ENCODE measurements at regions not wholly inside any gene's neighbourhood (a gene's known extent, or its start where the extent isn't known, plus 50 kb on each side); places are given as distances from the start of the nearest gene placed in this dataset.
"Not testable (repeated sequence)": the region's sequence is repeated elsewhere in the genome, so short reads cannot be mapped to it uniquely, and the experiment has no call there.

DNA sequence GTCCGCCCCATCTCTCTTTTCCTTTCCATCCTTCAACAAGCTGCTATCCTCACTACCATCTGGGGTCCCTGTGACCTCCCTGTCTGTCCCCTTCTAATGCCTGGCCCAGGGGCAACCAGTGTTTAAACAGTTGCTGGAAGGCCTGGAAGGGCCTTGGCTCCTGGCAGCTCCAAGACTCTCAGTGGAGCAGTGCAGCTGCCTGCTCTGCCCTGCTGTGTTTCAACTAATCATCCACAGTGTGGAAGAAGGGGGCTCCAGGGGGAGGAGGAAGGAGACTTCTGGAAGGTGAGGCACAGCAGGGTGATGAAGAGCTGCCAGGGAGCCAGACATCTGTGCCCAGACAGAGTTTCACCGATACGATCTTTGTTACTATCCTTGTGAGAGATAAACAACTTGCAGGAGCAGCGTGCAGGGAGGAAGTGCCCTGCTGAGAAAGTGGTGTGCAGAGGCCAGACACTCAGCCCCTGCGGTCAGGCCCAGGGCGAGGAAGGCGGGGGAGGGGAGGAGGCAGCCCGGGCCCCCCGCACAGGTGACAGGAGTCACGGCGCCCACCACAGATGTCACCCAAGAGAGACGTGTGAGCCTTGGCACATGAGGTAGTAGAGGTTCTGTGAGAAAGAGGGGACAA lies 1061.8 kb downstream of the BCL11B start:
- no peak for TF ChIP-seq CTCF (conservative IDR thresholded peaks at IDR 0.05; ENCODE audit: low read depth, low read length)
- no peak overlapping the region for H3K4me3 ChIP-seq (ENCODE audit: low read length)
- no peak for DNase-seq (ENCODE audit: low read depth)

DNA sequence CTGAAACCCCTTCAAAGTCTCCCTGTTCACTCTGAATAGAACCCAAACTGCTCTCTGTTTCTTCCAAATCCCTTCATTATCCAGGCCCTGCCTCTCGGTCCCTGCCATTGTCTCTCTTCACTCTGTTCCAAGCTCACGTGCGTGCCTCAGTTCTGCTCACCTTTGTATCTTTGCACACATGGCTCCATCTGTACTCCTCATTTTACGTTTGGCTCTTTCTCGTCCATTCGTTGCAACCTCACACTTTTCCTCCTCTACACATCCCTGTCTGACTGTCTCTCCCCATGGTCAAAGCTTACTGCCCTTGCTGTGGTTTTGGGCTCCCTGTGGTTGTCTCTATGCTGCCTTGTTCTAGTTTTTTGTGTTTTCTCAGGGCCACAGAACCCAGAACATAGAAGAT lies 1054.5 kb downstream of the BCL11B start:
- no peak for DNase-seq (ENCODE audit: low read depth)
- no peak overlapping the region for H3K4me3 ChIP-seq (ENCODE audit: low read length)
- no peak for TF ChIP-seq CTCF (conservative IDR thresholded peaks at IDR 0.05; ENCODE audit: low read depth, low read length)

GRCh38 chr14:98218218-98218617 lies 1053.8 kb downstream of the BCL11B start:
- no peak for DNase-seq (ENCODE audit: low read depth)
- no peak overlapping the region for H3K4me3 ChIP-seq (ENCODE audit: low read length)
- no peak for TF ChIP-seq CTCF (conservative IDR thresholded peaks at IDR 0.05; ENCODE audit: low read depth, low read length)

DNA sequence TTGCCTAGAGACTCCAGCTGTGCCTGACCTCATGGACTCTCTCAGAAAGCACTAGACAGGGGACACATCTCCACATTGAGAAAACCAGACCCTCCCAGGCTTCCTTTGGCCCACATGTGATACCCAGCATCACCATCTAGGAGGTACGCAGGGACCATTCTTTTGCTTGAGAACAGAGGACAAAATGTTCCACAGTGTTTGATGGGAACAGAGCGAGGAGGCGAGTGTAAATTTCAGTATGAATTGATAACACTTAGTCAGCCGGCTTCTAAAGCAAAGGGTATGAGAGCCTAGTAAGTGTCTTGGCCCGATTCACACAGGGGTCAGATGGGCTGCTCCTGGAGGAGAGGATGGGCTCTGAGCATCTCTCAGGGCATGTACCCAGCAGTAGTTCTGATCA lies 1052.4 kb downstream of the BCL11B start:
- no peak for TF ChIP-seq CTCF (conservative IDR thresholded peaks at IDR 0.05; ENCODE audit: low read depth, low read length)
- no peak overlapping the region for H3K4me3 ChIP-seq (ENCODE audit: low read length)
- no peak for DNase-seq (ENCODE audit: low read depth)

DNA sequence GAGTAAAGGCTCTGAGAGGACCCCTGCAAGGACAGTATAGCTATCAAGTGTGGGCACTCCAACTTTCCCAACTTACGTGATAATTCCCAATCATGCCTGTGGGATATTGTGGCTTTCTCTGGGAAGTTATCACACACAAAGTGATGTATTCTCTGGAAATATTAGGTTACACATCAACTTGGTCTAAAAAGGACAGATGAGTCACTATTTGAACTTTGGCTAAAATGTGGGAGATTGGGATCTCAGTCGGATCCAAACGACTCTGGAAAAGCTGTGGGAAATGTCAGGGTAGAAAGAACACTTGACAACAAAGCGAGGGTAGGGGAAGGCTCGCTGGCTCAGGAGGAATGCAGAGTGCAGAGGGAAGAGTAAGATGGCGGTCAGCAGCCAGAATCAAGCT lies 1048.9 kb downstream of the BCL11B start:
- DNase-seq (ENCODE audit: low read depth) = no peak
- no peak for TF ChIP-seq CTCF (conservative IDR thresholded peaks at IDR 0.05; ENCODE audit: low read depth, low read length)
- no peak overlapping the region for H3K4me3 ChIP-seq (ENCODE audit: low read length)

DNA sequence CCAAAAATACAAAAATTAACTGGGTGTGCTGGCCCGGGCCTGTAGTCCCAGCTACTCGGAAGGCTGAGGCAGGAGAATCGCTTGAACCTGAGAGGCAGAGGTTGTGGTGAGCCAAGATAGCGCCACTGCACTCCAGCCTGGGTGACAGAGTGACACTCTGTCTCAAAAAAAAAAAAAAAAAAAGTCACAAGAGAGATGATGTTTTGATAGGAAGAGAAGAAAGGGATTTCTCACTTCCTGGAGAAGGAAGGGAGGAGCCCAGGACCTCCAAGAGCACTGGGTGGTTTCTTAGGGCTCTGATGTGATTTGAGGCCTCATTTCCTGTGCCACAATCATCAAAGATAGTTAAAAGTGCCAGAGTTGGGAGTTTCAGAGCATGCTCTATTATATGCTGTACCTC lies 1048.3 kb downstream of the BCL11B start:
- DNase-seq (ENCODE audit: low read depth); H3K4me3 ChIP-seq (ENCODE audit: low read length): not testable (repeated sequence)

DNA sequence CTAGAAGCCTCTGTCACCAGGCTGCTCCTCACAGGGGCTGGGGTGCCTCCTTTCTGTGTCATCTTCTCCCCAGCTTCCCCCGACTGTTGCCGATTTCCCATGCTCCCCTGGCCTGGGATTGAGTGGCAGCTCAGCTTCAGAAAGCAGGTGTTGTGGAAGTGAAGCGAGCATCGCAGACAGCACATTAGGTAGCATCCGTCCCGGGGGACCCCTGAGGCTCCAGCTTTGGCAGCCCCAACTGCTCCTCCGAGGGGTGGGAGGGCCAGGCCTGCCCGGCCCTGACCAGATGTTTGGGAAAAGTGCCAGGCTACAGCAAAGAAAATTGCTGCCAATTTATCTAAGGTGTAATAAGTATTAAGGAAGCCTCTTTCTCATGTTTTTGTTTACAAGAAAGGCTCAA lies 1045.6 kb downstream of the BCL11B start:
- TF ChIP-seq CTCF (conservative IDR thresholded peaks at IDR 0.05; ENCODE audit: low read depth, low read length) = no peak
- DNase-seq (ENCODE audit: low read depth) = no peak
- no peak overlapping the region for H3K4me3 ChIP-seq (ENCODE audit: low read length)

Measured in retinal pigment epithelial cell (primary cell).